ENCODE measurements at regions not wholly inside any gene's neighbourhood (a gene's known extent, or its start where the extent isn't known, plus 50 kb on each side); places are given as distances from the start of the nearest gene placed in this dataset.

DNA sequence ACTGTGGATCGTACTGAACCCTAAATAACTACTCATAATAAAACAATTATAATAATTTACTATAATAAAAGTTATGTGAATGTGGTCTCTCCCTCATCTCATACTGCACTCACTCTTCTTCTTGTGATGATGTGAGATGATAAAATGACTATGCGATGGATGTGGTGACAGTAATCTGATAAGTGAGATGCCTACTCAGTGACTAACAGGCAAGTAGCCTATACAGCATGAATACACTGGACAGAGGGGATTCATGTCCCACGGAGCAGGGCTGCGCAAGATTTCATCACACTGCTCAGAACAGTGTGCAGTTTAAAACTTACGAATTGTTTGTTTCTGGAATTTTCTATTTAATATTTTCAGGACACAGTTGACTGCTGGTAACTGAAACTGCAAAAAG lies 304.0 kb downstream of the DUSP10 start:
- Histone ChIP-seq H3K27me3 (ENCODE audit: control insufficient read depth, insufficient read depth, low read length) (no peaks in the 10 kb centered on the region), H3K4me3 (ENCODE audit: low read depth, low read length) (no peak overlapping the region), H3K36me3 (ENCODE audit: control insufficient read depth, insufficient read depth, low read length) (no peaks in the 10 kb centered on the region)
- ChIA-PET POLR2A (no interaction called here), CTCF (interaction anchor here (1.2 kb wide), 2 partner anchors 174 to 563 kb away, joined by 3 to 4 read pairs; no protein-coding TSS in a partner anchor)
- no peak for DNase-seq (ENCODE audit: low read depth)
- TF ChIP-seq, protein P1, sequence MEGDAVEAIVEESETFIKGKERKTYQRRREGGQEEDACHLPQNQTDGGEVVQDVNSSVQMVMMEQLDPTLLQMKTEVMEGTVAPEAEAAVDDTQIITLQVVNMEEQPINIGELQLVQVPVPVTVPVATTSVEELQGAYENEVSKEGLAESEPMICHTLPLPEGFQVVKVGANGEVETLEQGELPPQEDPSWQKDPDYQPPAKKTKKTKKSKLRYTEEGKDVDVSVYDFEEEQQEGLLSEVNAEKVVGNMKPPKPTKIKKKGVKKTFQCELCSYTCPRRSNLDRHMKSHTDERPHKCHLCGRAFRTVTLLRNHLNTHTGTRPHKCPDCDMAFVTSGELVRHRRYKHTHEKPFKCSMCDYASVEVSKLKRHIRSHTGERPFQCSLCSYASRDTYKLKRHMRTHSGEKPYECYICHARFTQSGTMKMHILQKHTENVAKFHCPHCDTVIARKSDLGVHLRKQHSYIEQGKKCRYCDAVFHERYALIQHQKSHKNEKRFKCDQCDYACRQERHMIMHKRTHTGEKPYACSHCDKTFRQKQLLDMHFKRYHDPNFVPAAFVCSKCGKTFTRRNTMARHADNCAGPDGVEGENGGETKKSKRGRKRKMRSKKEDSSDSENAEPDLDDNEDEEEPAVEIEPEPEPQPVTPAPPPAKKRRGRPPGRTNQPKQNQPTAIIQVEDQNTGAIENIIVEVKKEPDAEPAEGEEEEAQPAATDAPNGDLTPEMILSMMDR (IDR thresholded peaks at IDR 0.05; ENCODE audit: insufficient read depth, low read depth, low read length): no peak

DNA sequence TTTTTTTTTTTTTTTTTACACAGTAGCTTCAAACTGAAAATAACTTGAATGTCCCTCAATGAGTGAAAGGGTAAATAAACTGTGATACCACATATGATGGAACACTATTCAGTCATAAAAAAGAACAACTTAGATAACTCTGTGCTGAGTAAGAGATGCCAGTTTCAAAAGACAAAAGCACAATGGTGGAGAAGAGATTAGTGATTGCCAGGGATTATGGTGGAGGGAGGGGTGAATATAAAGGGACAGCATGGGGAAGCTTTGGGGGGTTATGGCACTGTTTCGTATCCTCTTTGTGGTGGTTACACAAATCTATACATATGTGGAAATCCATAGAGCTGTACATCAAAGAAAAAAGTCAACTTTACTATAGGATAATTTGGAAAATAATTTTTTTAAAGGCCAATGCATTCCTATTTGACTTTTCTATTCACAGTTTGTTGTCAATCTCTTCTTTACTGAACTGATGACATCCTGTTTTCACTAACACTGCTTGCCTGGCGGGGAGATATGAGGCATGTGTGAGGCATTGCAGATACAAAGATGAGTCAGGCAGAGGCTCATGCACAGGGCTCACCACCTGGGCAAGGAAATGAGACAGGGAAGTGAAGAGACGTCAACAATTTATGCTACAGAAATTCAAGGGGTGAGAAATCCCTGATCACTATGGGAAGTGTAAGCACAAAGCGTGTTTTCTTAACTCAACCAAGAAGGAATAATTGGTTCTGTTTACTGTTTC lies 302.7 kb downstream of the DUSP10 start:
- ChIA-PET CTCF (interaction anchor here (0.9 to 1.2 kb wide), 5 partner anchors 175 to 1016 kb away, joined by 3 to 4 read pairs (median 3); no protein-coding TSS in a partner anchor), POLR2A (no interaction called here)
- H3K4me3 ChIP-seq (ENCODE audit: low read depth, low read length): no peak overlapping the region
- H3K27me3 ChIP-seq (ENCODE audit: control insufficient read depth, insufficient read depth, low read length): no peaks in the 10 kb centered on the region
- no peak for DNase-seq (ENCODE audit: low read depth)
- TF ChIP-seq, protein P1 (IDR thresholded peaks at IDR 0.05; ENCODE audit: insufficient read depth, low read depth, low read length): no peak
- H3K36me3 ChIP-seq (ENCODE audit: control insufficient read depth, insufficient read depth, low read length): no peaks in the 10 kb centered on the region

GRCh38 chr1:221439747-221440501 lies 302.0 kb downstream of the DUSP10 start:
- no peaks in the 10 kb centered on the region for H3K36me3 ChIP-seq (ENCODE audit: control insufficient read depth, insufficient read depth, low read length)
- ChIA-PET CTCF (interaction anchor here (1.0 to 1.6 kb wide), 3 partner anchors 8 to 629 kb away, joined by 3 to 5 read pairs (median 3); no protein-coding TSS in a partner anchor), POLR2A (no interaction called here)
- no peaks in the 10 kb centered on the region for H3K27me3 ChIP-seq (ENCODE audit: control insufficient read depth, insufficient read depth, low read length)
- no peak overlapping the region for H3K4me3 ChIP-seq (ENCODE audit: low read depth, low read length)
- TF ChIP-seq, protein P1 (IDR thresholded peaks at IDR 0.05; ENCODE audit: insufficient read depth, low read depth, low read length): no peak
- DNase-seq (ENCODE audit: low read depth): peak; percentile 85

- POLR2A ChIA-PET: no interaction called here
- no peak for DNase-seq (ENCODE audit: low read depth)
- Histone ChIP-seq H3K4me3 (ENCODE audit: low read depth, low read length) (no peak overlapping the region), H3K36me3 (ENCODE audit: control insufficient read depth, insufficient read depth, low read length) (no peaks in the 10 kb centered on the region), H3K27me3 (ENCODE audit: control insufficient read depth, insufficient read depth, low read length) (no peaks in the 10 kb centered on the region)
- TF ChIP-seq, protein P1 (IDR thresholded peaks at IDR 0.05; ENCODE audit: insufficient read depth, low read depth, low read length): 0 out of 2 replicates have a peak, but pooled peaks have one; percentile 18
- CTCF ChIA-PET: interaction anchor here (1.0 to 1.6 kb wide), 2 partner anchors 9 to 177 kb away, joined by 3 to 5 read pairs; no protein-coding TSS in a partner anchor
These were observed 301.2 kb downstream of the DUSP10 start for GRCh38 chr1:221440658-221441057.

DNA sequence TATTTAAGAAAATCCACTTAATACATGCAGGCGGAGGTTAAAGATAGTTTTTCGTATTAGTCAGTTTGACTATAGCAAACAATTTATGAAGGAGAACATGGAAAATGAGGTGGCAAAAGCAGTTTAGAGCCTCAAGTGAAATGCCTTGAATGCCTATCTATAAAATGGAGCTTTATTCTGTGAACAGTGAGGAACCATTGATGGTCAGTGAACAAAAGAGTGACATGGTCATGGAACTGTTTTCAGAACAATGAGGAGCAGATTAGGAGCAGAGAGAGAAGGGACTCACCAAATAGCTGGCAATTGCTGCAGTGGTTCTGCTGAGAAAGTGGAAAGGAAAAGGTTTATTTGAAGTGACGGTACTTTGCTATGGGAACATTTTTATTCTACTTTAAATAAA lies 299.8 kb downstream of the DUSP10 start:
- Histone ChIP-seq H3K36me3 (ENCODE audit: control insufficient read depth, insufficient read depth, low read length) (no peaks in the 10 kb centered on the region), H3K4me3 (ENCODE audit: low read depth, low read length) (no peak overlapping the region), H3K27me3 (ENCODE audit: control insufficient read depth, insufficient read depth, low read length) (no peaks in the 10 kb centered on the region)
- POLR2A ChIA-PET: no interaction called here
- TF ChIP-seq, protein P1 (IDR thresholded peaks at IDR 0.05; ENCODE audit: insufficient read depth, low read depth, low read length): no peak
- DNase-seq (ENCODE audit: low read depth): no peak
- CTCF ChIA-PET: interaction anchor here (1.0 kb wide), 1 partner anchor 178 kb away, joined by 3 read pairs; no protein-coding TSS in a partner anchor

All from BJ (cell line).